GM18870 (cell line): ENCODE measurements at regions not wholly inside any gene's neighbourhood (a gene's known extent, or its start where the extent isn't known, plus 50 kb on each side); places are given as distances from the start of the nearest gene placed in this dataset.
"Not testable (repeated sequence)": the region's sequence is repeated elsewhere in the genome, so short reads cannot be mapped to it uniquely, and the experiment has no call there.

Experiments
- ATAC-seq: cut with Tn5 transposase; IDR thresholded peaks from one replicate; pipeline ENCODE4 v1.9.1; 2021; ENCODE audit warnings: moderate library complexity; ENCODE audit not compliant: unreplicated experiment

GRCh38 chr3:75434276-75434912 is 229.7 kb upstream of the FRG2C start:
- ATAC-seq: not testable (repeated sequence)

- peak; percentile 79 for ATAC-seq
These were observed 229.0 kb upstream of the FRG2C start for GRCh38 chr3:75434913-75435793.

GRCh38 chr3:75435794-75436400 is 228.2 kb upstream of the FRG2C start:
- peak; percentile 29 for ATAC-seq

GRCh38 chr3:75440986-75441385 is 223.1 kb upstream of the FRG2C start:
- ATAC-seq: not testable (repeated sequence)

GRCh38 chr3:75444634-75445033 is 219.5 kb upstream of the FRG2C start:
- not testable (repeated sequence) for ATAC-seq

- ATAC-seq: not testable (repeated sequence)
These were observed 218.9 kb upstream of the FRG2C start for GRCh38 chr3:75445234-75445633.

- not testable (repeated sequence) for ATAC-seq
These were observed 217.2 kb upstream of the FRG2C start for GRCh38 chr3:75446948-75447347.

GRCh38 chr3:75453328-75453727 is 210.8 kb upstream of the FRG2C start:
- ATAC-seq: not testable (repeated sequence)

GRCh38 chr3:75453839-75454238 is 210.3 kb upstream of the FRG2C start:
- ATAC-seq: not testable (repeated sequence)

- not testable (repeated sequence) for ATAC-seq
These were observed 189.6 kb upstream of the FRG2C start for GRCh38 chr3:75474530-75474929.

- ATAC-seq: not testable (repeated sequence)
These were observed 167.5 kb upstream of the FRG2C start for GRCh38 chr3:75496600-75496999.

GRCh38 chr3:75500357-75500756 is 163.8 kb upstream of the FRG2C start:
- not testable (repeated sequence) for ATAC-seq

GRCh38 chr3:75502171-75502570 is 162.0 kb upstream of the FRG2C start:
- not testable (repeated sequence) for ATAC-seq

GRCh38 chr3:75502769-75503756 is 161.1 kb upstream of the FRG2C start:
- ATAC-seq: not testable (repeated sequence)

GRCh38 chr3:75506603-75507002 is 157.5 kb upstream of the FRG2C start:
- no peak for ATAC-seq

GRCh38 chr3:75507956-75508355 is 156.2 kb upstream of the FRG2C start:
- not testable (repeated sequence) for ATAC-seq

- not testable (repeated sequence) for ATAC-seq
These were observed 136.5 kb upstream of the FRG2C start for GRCh38 chr3:75527657-75528056.

GRCh38 chr3:75552095-75552494 is 112.0 kb upstream of the FRG2C start:
- ATAC-seq: not testable (repeated sequence)

- not testable (repeated sequence) for ATAC-seq
These were observed 99.7 kb upstream of the FRG2C start for GRCh38 chr3:75564427-75564826.

GRCh38 chr3:75572303-75572702 is 91.8 kb upstream of the FRG2C start:
- ATAC-seq: not testable (repeated sequence)
